ENCODE measurements at regions not wholly inside any gene's neighbourhood (a gene's known extent, or its start where the extent isn't known, plus 50 kb on each side); places are given as distances from the start of the nearest gene placed in this dataset.

DNA sequence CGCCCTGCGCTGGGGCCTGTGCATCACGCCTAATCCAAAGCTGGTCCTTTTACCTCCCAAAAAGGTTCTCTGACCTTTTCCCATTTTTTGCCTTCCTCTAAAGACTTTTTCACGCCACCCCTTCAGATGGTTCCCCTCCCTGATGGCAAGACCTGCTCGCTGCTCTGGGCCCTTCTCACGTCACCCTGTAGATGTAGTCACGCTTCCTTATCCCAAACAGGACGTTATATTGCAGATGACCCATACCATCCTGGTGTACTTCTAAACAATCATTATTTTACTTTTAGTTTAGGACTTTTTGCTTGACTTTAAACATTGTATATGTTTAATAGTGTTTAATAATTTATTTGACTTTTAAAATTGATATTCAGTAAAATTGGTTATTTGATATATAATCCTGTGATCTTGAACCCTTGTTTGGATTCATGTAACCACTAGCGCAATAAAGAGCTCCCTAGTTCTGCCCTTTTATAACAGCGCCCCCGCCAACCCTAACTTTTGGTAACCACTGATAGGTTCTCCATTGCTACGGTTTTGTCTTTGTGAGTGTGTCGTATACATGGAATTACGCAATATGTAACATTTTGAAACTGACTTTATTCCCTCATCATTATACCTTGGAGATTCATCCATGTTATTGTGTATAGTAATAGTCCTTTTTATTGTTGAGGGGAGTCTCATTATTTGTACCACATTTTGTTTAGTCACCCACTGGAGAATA is 159.0 kb upstream of the CHRNA7 start:
- Histone ChIP-seq H3K4me1 (ENCODE audit: control insufficient read depth, insufficient read depth, low read length) (no peaks in the 10 kb centered on the region), H3K36me3 (ENCODE audit: control insufficient read depth, insufficient read depth, low read length) (no peaks in the 10 kb centered on the region), H3K27me3 (ENCODE audit: control insufficient read depth, insufficient read depth, low read length, poor library complexity, severe bottlenecking) (peaks cover 22% of the 10 kb centered on the region), H3K9me3 (ENCODE audit: control insufficient read depth, low read length) (no peaks in the 10 kb centered on the region), H3K4me3 (ENCODE audit: insufficient read depth, low read depth, low read length) (peak overlapping the region; percentile 32), H3K27ac (ENCODE audit: insufficient read depth, low read depth, low read length, poor library complexity, severe bottlenecking) (no peak overlapping the region)
- WGBS, 2 experiments: 60 to 69% methylated on average over 11 to 14 of the region's 14 CpGs

DNA sequence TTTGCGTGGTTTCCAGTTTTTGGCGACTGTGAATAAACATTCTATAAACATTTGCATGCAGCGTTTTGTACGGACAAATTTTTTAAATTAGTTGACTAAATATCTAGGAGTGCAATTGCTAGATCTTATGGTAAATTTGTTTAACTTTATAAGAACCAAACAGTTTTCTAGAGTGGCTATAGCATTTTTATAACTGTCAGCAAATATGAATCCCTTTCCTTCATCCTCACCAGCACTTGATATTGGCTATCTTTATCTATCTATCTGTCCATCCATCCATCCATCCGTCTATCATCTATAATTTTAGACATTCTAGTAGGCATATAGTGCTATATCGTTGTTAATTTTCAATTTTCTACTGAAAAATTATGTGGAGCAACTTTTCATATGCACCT is 158.4 kb upstream of the CHRNA7 start:
- no peaks in the 10 kb centered on the region for H3K9me3 ChIP-seq (ENCODE audit: control insufficient read depth, low read length)
- H3K36me3 ChIP-seq (ENCODE audit: control insufficient read depth, insufficient read depth, low read length): no peaks in the 10 kb centered on the region
- H3K4me3 ChIP-seq (ENCODE audit: insufficient read depth, low read depth, low read length): no peak overlapping the region
- H3K4me1 ChIP-seq (ENCODE audit: control insufficient read depth, insufficient read depth, low read length): no peaks in the 10 kb centered on the region
- peaks cover 22% of the 10 kb centered on the region for H3K27me3 ChIP-seq (ENCODE audit: control insufficient read depth, insufficient read depth, low read length, poor library complexity, severe bottlenecking)
- no peak overlapping the region for H3K27ac ChIP-seq (ENCODE audit: insufficient read depth, low read depth, low read length, poor library complexity, severe bottlenecking)
- WGBS, 2 experiments: 97% methylated on average over 4 to 6 of the region's 6 CpGs

DNA sequence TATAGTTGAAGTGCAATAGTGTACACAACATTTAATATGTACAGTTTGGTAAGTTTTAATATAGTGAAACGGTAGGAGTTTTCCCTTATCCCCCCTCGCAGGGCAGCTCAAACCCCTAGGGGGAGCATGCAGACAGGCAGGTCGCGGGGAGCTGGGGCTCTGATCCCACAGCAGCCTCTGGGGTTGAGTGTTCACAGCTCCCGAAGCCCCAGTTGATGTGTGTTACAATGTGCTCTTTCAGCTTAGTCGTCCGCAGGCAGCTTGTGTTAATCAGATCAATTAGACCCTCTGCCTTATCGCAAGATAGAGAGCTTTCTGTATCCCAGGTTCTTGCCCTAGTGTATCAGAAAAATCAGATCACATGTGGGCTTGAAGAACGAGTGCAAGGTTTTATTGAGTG is 143.1 kb upstream of the CHRNA7 start:
- Histone ChIP-seq H3K4me3 (ENCODE audit: insufficient read depth, low read depth, low read length) (no peak overlapping the region), H3K27ac (ENCODE audit: insufficient read depth, low read depth, low read length, poor library complexity, severe bottlenecking) (no peak overlapping the region), H3K27me3 (ENCODE audit: control insufficient read depth, insufficient read depth, low read length, poor library complexity, severe bottlenecking) (no peaks in the 10 kb centered on the region), H3K4me1 (ENCODE audit: control insufficient read depth, insufficient read depth, low read length) (no peaks in the 10 kb centered on the region), H3K36me3 (ENCODE audit: control insufficient read depth, insufficient read depth, low read length) (no peaks in the 10 kb centered on the region), H3K9me3 (ENCODE audit: control insufficient read depth, low read length) (no peaks in the 10 kb centered on the region)
- 45 to 47% methylated on average over 9 of the region's 9 CpGs for whole genome bisulfite sequencing, 2 experiments

DNA sequence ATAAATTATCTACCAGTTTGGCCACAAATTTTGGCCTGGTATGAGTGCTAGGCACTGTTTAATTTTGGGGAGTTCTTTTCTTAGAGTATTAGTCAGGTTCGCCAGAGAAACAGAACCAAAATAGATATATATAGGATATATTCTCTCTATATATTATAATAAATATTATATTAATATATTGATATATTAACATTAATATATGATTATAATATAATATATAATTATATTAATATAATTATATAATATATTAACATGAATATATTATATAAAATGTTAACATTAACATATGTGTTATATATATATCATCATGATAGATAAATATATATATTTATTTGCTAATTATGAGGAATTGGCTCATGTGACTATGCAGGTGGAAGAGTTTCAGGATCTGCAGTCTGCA is 137.8 kb upstream of the CHRNA7 start:
- H3K4me1 ChIP-seq (ENCODE audit: control insufficient read depth, insufficient read depth, low read length): no peaks in the 10 kb centered on the region
- no peak overlapping the region for H3K4me3 ChIP-seq (ENCODE audit: insufficient read depth, low read depth, low read length)
- H3K36me3 ChIP-seq (ENCODE audit: control insufficient read depth, insufficient read depth, low read length): no peaks in the 10 kb centered on the region
- no CpG with 5 or more reads among the region's 1 CpG for WGBS, 2 experiments
- no peak overlapping the region for H3K27ac ChIP-seq (ENCODE audit: insufficient read depth, low read depth, low read length, poor library complexity, severe bottlenecking)
- H3K27me3 ChIP-seq (ENCODE audit: control insufficient read depth, insufficient read depth, low read length, poor library complexity, severe bottlenecking): no peaks in the 10 kb centered on the region
- no peaks in the 10 kb centered on the region for H3K9me3 ChIP-seq (ENCODE audit: control insufficient read depth, low read length)

DNA sequence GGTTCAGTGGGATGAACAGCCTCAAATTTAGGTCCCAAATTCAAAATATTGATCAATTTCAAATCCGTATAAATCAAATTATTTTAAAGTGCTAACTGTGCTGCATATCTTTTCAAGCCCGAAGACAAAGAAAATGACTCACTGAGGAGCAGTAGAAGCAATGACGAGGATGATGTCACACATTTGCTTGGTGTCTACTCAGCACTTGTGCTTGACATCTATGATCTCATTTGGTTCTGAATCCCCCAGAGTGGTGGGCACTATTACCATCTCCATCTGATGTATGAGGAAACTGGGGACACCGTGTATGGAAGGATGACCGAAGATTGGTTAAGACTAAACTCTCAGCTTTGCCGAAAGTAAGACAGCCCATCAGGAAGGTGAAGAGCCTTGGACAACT is 136.5 kb upstream of the CHRNA7 start:
- Histone ChIP-seq H3K4me3 (ENCODE audit: insufficient read depth, low read depth, low read length) (no peak overlapping the region), H3K36me3 (ENCODE audit: control insufficient read depth, insufficient read depth, low read length) (no peaks in the 10 kb centered on the region), H3K27me3 (ENCODE audit: control insufficient read depth, insufficient read depth, low read length, poor library complexity, severe bottlenecking) (no peaks in the 10 kb centered on the region), H3K27ac (ENCODE audit: insufficient read depth, low read depth, low read length, poor library complexity, severe bottlenecking) (no peak overlapping the region), H3K4me1 (ENCODE audit: control insufficient read depth, insufficient read depth, low read length) (no peaks in the 10 kb centered on the region), H3K9me3 (ENCODE audit: control insufficient read depth, low read length) (no peaks in the 10 kb centered on the region)
- 96 to 97% methylated on average over 6 of the region's 6 CpGs for WGBS, 2 experiments

DNA sequence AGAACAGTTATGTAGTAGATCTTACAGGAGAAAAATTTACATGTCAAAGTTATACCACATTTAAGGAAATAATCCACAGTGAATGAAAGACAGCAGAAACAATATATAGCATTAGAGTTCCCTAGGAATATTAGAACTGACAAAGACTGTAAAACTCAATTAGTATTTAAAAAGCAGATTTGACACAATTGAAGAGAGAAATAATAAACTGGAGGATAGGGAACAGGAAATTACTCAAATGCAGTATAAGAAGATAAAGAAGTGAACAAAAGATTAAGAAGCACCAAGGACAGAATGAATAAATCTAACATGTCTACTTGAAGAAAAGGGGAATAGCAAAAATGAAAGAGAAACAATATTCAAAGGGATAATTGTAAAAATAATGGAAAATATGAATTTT is 132.6 kb upstream of the CHRNA7 start:
- no peaks in the 10 kb centered on the region for H3K27me3 ChIP-seq (ENCODE audit: control insufficient read depth, insufficient read depth, low read length, poor library complexity, severe bottlenecking)
- no peak overlapping the region for H3K27ac ChIP-seq (ENCODE audit: insufficient read depth, low read depth, low read length, poor library complexity, severe bottlenecking)
- H3K4me3 ChIP-seq (ENCODE audit: insufficient read depth, low read depth, low read length): no peak overlapping the region
- no peaks in the 10 kb centered on the region for H3K36me3 ChIP-seq (ENCODE audit: control insufficient read depth, insufficient read depth, low read length)
- H3K4me1 ChIP-seq (ENCODE audit: control insufficient read depth, insufficient read depth, low read length): no peaks in the 10 kb centered on the region
- H3K9me3 ChIP-seq (ENCODE audit: control insufficient read depth, low read length): no peaks in the 10 kb centered on the region

DNA sequence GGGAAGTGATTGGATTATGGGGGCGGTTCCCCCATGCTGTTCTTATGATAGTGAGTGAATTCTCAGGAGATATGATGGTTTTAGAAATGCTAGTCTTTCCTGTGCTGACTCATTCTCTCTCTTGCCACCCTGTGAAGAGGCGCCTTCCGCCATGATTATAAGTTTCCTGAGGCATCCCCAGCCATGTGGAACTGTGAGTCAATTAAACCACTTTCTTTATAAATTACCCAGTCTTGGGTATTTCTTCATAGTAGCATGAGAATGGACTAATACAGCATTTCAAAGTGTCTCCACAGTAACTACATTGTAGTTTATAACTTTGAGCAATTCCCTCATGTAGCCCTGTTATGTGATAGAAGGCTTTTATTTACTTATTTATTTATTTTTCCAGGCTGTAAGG is 128.8 kb upstream of the CHRNA7 start:
- Histone ChIP-seq H3K27ac (ENCODE audit: insufficient read depth, low read depth, low read length, poor library complexity, severe bottlenecking) (no peak overlapping the region), H3K4me3 (ENCODE audit: insufficient read depth, low read depth, low read length) (no peak overlapping the region), H3K36me3 (ENCODE audit: control insufficient read depth, insufficient read depth, low read length) (no peaks in the 10 kb centered on the region), H3K4me1 (ENCODE audit: control insufficient read depth, insufficient read depth, low read length) (no peaks in the 10 kb centered on the region), H3K9me3 (ENCODE audit: control insufficient read depth, low read length) (no peaks in the 10 kb centered on the region), H3K27me3 (ENCODE audit: control insufficient read depth, insufficient read depth, low read length, poor library complexity, severe bottlenecking) (no peaks in the 10 kb centered on the region)
- WGBS, 2 experiments: 95 to 100% methylated on average over 3 of the region's 3 CpGs

DNA sequence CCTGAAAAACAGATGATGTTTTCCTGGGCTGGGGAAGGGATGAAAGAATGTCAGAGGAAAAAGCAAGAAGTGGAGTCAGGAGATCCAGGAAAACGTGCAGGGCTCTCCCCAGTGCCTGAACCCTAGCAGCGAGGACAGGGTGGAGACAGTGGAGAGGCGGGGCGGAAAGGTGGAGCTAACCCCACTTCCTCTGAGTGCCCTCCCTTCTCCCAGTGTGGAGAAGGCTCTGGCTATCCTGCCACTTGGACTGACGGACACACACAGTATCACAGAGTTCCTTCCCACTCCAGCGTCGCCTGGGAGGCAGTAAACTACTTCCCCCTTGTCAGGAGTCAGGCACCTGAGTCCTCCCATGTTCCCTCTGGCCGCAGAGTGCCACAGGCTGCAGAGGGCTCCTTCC is 125.3 kb upstream of the CHRNA7 start:
- H3K4me1 ChIP-seq (ENCODE audit: control insufficient read depth, insufficient read depth, low read length): no peaks in the 10 kb centered on the region
- no peaks in the 10 kb centered on the region for H3K36me3 ChIP-seq (ENCODE audit: control insufficient read depth, insufficient read depth, low read length)
- 46 to 54% methylated on average over 8 of the region's 8 CpGs for WGBS, 2 experiments
- no peak overlapping the region for H3K4me3 ChIP-seq (ENCODE audit: insufficient read depth, low read depth, low read length)
- no peaks in the 10 kb centered on the region for H3K27me3 ChIP-seq (ENCODE audit: control insufficient read depth, insufficient read depth, low read length, poor library complexity, severe bottlenecking)
- H3K9me3 ChIP-seq (ENCODE audit: control insufficient read depth, low read length): no peaks in the 10 kb centered on the region
- no peak overlapping the region for H3K27ac ChIP-seq (ENCODE audit: insufficient read depth, low read depth, low read length, poor library complexity, severe bottlenecking)

DNA sequence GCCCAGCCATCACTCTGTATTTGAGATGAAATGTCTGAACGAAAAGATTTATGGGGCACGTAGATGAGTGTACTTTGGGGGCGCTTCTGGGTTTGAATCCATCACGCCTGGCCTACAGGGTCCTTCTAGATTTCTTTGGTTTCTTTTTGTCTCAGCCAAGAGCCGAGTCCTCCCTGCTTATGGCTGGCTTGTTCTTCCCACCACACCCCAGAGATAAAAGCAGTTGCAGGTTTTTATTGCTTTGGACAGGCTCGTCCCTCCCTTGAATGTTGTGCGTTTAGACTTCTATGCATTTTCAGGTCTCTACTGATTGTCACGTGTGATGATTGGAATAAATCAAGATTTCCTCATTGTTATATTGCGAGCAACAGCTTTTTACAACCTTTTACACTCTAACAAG is 104.8 kb upstream of the CHRNA7 start:
- no peaks in the 10 kb centered on the region for H3K4me1 ChIP-seq (ENCODE audit: control insufficient read depth, insufficient read depth, low read length)
- H3K27me3 ChIP-seq (ENCODE audit: control insufficient read depth, insufficient read depth, low read length, poor library complexity, severe bottlenecking): no peaks in the 10 kb centered on the region
- H3K36me3 ChIP-seq (ENCODE audit: control insufficient read depth, insufficient read depth, low read length): no peaks in the 10 kb centered on the region
- no peak overlapping the region for H3K4me3 ChIP-seq (ENCODE audit: insufficient read depth, low read depth, low read length)
- no peak overlapping the region for H3K27ac ChIP-seq (ENCODE audit: insufficient read depth, low read depth, low read length, poor library complexity, severe bottlenecking)
- WGBS, 2 experiments: 93 to 96% methylated on average over 9 of the region's 9 CpGs
- no peaks in the 10 kb centered on the region for H3K9me3 ChIP-seq (ENCODE audit: control insufficient read depth, low read length)

DNA sequence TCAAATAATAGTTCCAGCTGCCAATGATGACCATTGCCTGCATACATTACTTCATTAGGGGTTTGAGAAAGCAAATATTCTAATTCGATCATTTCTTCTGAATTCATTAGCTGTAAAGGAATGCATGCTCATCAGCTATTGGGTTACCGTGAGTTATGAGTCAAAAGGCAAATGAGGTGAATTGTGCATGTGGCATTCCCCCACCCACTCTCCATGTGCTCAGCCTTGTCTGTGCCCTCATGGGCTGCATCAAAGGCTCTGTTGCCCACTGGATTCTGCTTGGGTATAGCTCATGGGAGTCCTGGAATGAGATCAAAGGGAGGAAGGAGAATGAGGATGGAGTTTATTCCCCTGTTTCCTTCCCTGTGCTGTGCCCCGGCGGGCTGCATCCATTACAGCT is 99.3 kb upstream of the CHRNA7 start:
- H3K4me1 ChIP-seq (ENCODE audit: control insufficient read depth, insufficient read depth, low read length): no peaks in the 10 kb centered on the region
- H3K36me3 ChIP-seq (ENCODE audit: control insufficient read depth, insufficient read depth, low read length): no peaks in the 10 kb centered on the region
- no peak overlapping the region for H3K27ac ChIP-seq (ENCODE audit: insufficient read depth, low read depth, low read length, poor library complexity, severe bottlenecking)
- WGBS, 2 experiments: 96 to 98% methylated on average over 4 of the region's 4 CpGs
- H3K27me3 ChIP-seq (ENCODE audit: control insufficient read depth, insufficient read depth, low read length, poor library complexity, severe bottlenecking): no peaks in the 10 kb centered on the region
- H3K9me3 ChIP-seq (ENCODE audit: control insufficient read depth, low read length): no peaks in the 10 kb centered on the region
- H3K4me3 ChIP-seq (ENCODE audit: insufficient read depth, low read depth, low read length): no peak overlapping the region

DNA sequence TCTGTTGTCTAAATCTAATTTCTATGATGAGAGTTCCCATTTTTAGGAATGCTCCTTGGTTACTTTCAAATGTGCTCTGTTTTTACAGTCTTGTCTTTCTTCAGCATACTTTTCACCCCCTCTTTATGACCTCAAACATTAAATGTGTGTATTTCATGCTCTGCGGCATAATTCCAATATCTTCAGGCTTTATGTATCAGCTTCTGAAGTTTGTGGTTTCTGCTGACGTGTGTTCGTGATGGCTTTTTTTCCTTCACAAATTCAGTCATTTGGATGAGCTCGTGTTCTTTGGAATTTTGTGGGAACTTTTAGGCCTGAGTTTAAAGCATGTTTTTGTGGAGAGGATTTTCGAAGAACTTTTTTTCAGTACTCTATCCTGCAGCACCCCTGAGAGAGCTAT is 97.7 kb upstream of the CHRNA7 start:
- 95 to 97% methylated on average over 5 of the region's 5 CpGs for WGBS, 2 experiments
- Histone ChIP-seq H3K9me3 (ENCODE audit: control insufficient read depth, low read length) (no peaks in the 10 kb centered on the region), H3K36me3 (ENCODE audit: control insufficient read depth, insufficient read depth, low read length) (no peaks in the 10 kb centered on the region), H3K4me3 (ENCODE audit: insufficient read depth, low read depth, low read length) (no peak overlapping the region), H3K27ac (ENCODE audit: insufficient read depth, low read depth, low read length, poor library complexity, severe bottlenecking) (no peak overlapping the region), H3K4me1 (ENCODE audit: control insufficient read depth, insufficient read depth, low read length) (no peaks in the 10 kb centered on the region), H3K27me3 (ENCODE audit: control insufficient read depth, insufficient read depth, low read length, poor library complexity, severe bottlenecking) (no peaks in the 10 kb centered on the region)
